Colonic mucosa (tissue), 4 donors: ENCODE measurements at regions not wholly inside any gene's neighbourhood (a gene's known extent, or its start where the extent isn't known, plus 50 kb on each side); places are given as distances from the start of the nearest gene placed in this dataset.

Experiments
- DNase-seq: peaks from one replicate; pipeline ENCODE4 v3.0.0-alpha.2; 2020
- H3K27ac ChIP-seq: fragments of 200-600 bp; one replicate; pipeline ENCODE4 v1.8.0; 2021
- H3K27me3 ChIP-seq: fragments of 200-600 bp; one replicate; pipeline ENCODE4 v1.8.0; 2021
- H3K36me3 ChIP-seq: fragments of 200-600 bp; one replicate; pipeline ENCODE4 v1.8.0; 2021
- H3K4me1 ChIP-seq: fragments of 200-600 bp; one replicate; pipeline ENCODE4 v1.8.0; 2021; ENCODE audit warnings: mild to moderate bottlenecking
- H3K4me3 ChIP-seq: fragments of 200-600 bp; one replicate; pipeline ENCODE4 v1.8.0; 2021
- H3K9ac ChIP-seq, 2 donors: one replicate each; pipeline ENCODE4 v1.7.0; 2013; ENCODE audit warnings: control low read depth in 2 of 2, low read depth in 2 of 2, low read length in 2 of 2
- H3K9me3 ChIP-seq: fragments of 200-600 bp; one replicate; pipeline ENCODE4 v1.8.0; 2021
- intact Hi-C: fragments of 100-400 bp; cut with DNase I; formaldehyde crosslinking; loops from one replicate; pipeline ENCODE4 v1.14.1; 2022
- TF ChIP-seq, protein P1 (sequence below): fragments of 200-600 bp; IDR thresholded peaks from one replicate; pipeline ENCODE4 v1.8.0; 2022; ENCODE audit warnings: antibody characterized with exemption, mild to moderate bottlenecking
- donor health status: healthy.
- donor health status: DM: no; HTN: no; CAD: no.
- donor health status: DM: no; HTN: no; CAD: no.

GRCh38 chr16:87165885-87166284, 151.3 kb downstream of the C16orf95 start:
- no peaks in the 10 kb centered on the region for H3K4me1 ChIP-seq
- no peak overlapping the region for H3K4me3 ChIP-seq
- H3K9me3 ChIP-seq: no peaks in the 10 kb centered on the region
- H3K36me3 ChIP-seq: no peaks in the 10 kb centered on the region
- no peak overlapping the region for H3K27ac ChIP-seq
- DNase-seq: no peak
- H3K9ac ChIP-seq: no peak overlapping the region
- intact Hi-C loops: no loop called here
- no peaks in the 10 kb centered on the region for H3K27me3 ChIP-seq
- TF ChIP-seq, protein P1, sequence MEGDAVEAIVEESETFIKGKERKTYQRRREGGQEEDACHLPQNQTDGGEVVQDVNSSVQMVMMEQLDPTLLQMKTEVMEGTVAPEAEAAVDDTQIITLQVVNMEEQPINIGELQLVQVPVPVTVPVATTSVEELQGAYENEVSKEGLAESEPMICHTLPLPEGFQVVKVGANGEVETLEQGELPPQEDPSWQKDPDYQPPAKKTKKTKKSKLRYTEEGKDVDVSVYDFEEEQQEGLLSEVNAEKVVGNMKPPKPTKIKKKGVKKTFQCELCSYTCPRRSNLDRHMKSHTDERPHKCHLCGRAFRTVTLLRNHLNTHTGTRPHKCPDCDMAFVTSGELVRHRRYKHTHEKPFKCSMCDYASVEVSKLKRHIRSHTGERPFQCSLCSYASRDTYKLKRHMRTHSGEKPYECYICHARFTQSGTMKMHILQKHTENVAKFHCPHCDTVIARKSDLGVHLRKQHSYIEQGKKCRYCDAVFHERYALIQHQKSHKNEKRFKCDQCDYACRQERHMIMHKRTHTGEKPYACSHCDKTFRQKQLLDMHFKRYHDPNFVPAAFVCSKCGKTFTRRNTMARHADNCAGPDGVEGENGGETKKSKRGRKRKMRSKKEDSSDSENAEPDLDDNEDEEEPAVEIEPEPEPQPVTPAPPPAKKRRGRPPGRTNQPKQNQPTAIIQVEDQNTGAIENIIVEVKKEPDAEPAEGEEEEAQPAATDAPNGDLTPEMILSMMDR: no peak

DNA sequence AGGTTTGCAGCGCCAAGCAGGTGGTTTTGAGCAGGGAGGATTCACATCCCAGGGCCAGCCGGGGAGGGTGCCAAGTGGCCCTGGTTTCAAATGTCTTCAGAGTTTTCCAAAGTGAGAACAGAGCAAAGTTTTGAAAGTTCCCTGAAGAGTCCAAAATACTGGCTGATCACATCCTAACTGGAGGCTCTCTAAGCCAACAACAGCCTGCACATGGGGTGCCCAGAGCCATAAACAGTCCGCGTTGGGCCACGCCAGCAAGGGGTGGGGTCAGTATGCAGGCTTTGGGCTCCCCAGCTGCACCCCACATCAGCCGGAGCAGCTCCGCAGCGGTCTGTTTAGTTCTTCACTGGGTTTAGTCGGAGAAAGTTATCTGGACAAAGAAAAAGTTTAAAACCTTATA, 150.9 kb downstream of the C16orf95 start:
- Histone ChIP-seq H3K4me1 (no peaks in the 10 kb centered on the region), H3K27ac (no peak overlapping the region), H3K9me3 (no peaks in the 10 kb centered on the region), H3K27me3 (no peaks in the 10 kb centered on the region), H3K4me3 (no peak overlapping the region), H3K9ac (no peak overlapping the region), H3K36me3 (no peaks in the 10 kb centered on the region)
- no peak for DNase-seq
- TF ChIP-seq, protein P1: no peak
- intact Hi-C loops: no loop called here

- Histone ChIP-seq H3K27me3 (no peaks in the 10 kb centered on the region), H3K9me3 (no peaks in the 10 kb centered on the region), H3K36me3 (no peaks in the 10 kb centered on the region), H3K4me3 (no peak overlapping the region), H3K27ac (no peak overlapping the region), H3K9ac (no peak overlapping the region), H3K4me1 (no peaks in the 10 kb centered on the region)
- intact Hi-C loops: no loop called here
- TF ChIP-seq, protein P1: no peak
- DNase-seq: no peak
Measured at GRCh38 chr16:87166934-87167333, 150.3 kb downstream of the C16orf95 start.

- no peak for DNase-seq
- no peaks in the 10 kb centered on the region for H3K4me1 ChIP-seq
- H3K27ac ChIP-seq: no peak overlapping the region
- no peak overlapping the region for H3K4me3 ChIP-seq
- H3K9ac ChIP-seq: no peak overlapping the region
- TF ChIP-seq, protein P1: no peak
- no peaks in the 10 kb centered on the region for H3K27me3 ChIP-seq
- no peaks in the 10 kb centered on the region for H3K9me3 ChIP-seq
- H3K36me3 ChIP-seq: no peaks in the 10 kb centered on the region
- intact Hi-C loops: no loop called here
Measured at GRCh38 chr16:87169509-87169995, 147.6 kb downstream of the C16orf95 start.

DNA sequence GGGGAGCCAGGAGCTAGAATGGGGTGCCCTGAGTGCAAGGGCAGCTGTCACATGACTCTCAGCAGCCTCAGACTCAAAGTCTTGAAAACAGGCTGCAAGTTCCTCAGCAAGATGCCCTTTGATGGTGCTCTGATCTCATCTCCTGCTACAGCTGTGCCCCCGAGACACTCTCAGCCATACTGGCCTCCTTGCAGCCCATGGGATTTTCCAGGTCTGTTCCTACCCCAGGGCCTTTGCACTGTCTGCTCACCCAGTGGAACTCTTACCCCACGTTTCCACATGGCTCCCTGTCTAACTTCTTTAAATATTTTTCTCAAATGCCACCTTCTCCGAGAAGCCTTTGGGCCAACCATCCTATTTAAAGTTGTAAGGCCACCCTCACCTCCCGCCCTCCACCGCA, 146.9 kb downstream of the C16orf95 start:
- TF ChIP-seq, protein P1: no peak
- Histone ChIP-seq H3K27me3 (no peaks in the 10 kb centered on the region), H3K9ac (no peak overlapping the region), H3K4me1 (no peaks in the 10 kb centered on the region), H3K27ac (no peak overlapping the region), H3K36me3 (no peaks in the 10 kb centered on the region), H3K9me3 (no peaks in the 10 kb centered on the region), H3K4me3 (no peak overlapping the region)
- no peak for DNase-seq
- intact Hi-C loops: no loop called here

DNA sequence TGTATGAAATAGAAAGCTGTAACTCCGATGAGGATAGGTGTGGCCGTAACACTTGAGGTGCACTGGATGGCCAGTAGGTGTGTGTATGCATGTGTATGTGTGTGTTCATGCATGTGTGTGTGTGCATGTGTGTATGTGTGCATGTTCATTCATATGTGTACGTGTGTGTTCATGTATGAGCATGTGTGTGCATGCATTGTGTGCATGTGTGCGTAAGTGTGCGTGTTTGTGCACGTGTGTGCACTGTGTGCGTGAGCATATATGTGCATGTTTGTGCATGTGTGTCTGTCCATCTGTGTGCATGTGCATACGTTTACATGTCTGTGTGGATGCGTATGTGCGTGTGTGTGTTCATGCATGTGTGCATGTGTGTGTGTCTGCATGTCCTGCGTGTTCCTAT, 145.5 kb downstream of the C16orf95 start:
- intact Hi-C loops: no loop called here
- no peak overlapping the region for H3K4me3 ChIP-seq
- no peaks in the 10 kb centered on the region for H3K27me3 ChIP-seq
- H3K9ac ChIP-seq: no peak overlapping the region
- H3K4me1 ChIP-seq: no peaks in the 10 kb centered on the region
- no peaks in the 10 kb centered on the region for H3K36me3 ChIP-seq
- no peaks in the 10 kb centered on the region for H3K9me3 ChIP-seq
- no peak overlapping the region for H3K27ac ChIP-seq
- DNase-seq: no peak
- TF ChIP-seq, protein P1: no peak
